SK-N-SH (cell line): ENCODE measurements at regions not wholly inside any gene's neighbourhood (a gene's known extent, or its start where the extent isn't known, plus 50 kb on each side); places are given as distances from the start of the nearest gene placed in this dataset.

Source experiments
- CTCF ChIP-seq: fragments of 200-600 bp; sonication (generic); IDR thresholded peaks from 2 replicates; pipeline ENCODE4 v1.6.1; 2017; ENCODE audit warnings: antibody characterized with exemption, mild to moderate bottlenecking, moderate library complexity
- EP300 ChIP-seq, 2 experiments: IDR thresholded peaks; 2 replicates each; pipeline versions ENCODE4 v1.4.0 to v1.6.1; 2012; ENCODE audit warnings: borderline replicate concordance in 1 of 2, low read depth in 1 of 2, low read length in 1 of 2
- TEAD4 ChIP-seq: IDR thresholded peaks from 2 replicates; pipeline ENCODE4 v1.4.0; 2012; ENCODE audit warnings: mild to moderate bottlenecking, borderline replicate concordance; ENCODE audit not compliant: insufficient read depth
- YY1 ChIP-seq: IDR thresholded peaks from 2 replicates; pipeline ENCODE4 v1.4.0; 2012; ENCODE audit warnings: low read depth, mild to moderate bottlenecking
- TF ChIP-seq, protein P1 (sequence below): fragments of 150-350 bp; IDR thresholded peaks from 2 replicates; pipeline ENCODE4 v1.6.1; 2017; ENCODE audit warnings: antibody characterized with exemption, low read length, low read depth, borderline replicate concordance

GRCh38 chr18:54726143-54726542 is 102.1 kb upstream of the RAB27B start:
- TF ChIP-seq CTCF: no peak
- TF ChIP-seq TEAD4: no peak
- TF ChIP-seq, protein P1, sequence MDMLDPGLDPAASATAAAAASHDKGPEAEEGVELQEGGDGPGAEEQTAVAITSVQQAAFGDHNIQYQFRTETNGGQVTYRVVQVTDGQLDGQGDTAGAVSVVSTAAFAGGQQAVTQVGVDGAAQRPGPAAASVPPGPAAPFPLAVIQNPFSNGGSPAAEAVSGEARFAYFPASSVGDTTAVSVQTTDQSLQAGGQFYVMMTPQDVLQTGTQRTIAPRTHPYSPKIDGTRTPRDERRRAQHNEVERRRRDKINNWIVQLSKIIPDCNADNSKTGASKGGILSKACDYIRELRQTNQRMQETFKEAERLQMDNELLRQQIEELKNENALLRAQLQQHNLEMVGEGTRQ: no peak
- TF ChIP-seq YY1: no peak
- no peak for TF ChIP-seq EP300 (IDR thresholded peaks at IDR 0.05; ENCODE audit: borderline replicate concordance in 1 of 2, low read depth in 1 of 2, low read length in 1 of 2)
